Cardiac septum (tissue), 1 donor: ENCODE measurements at regions not wholly inside any gene's neighbourhood (a gene's known extent, or its start where the extent isn't known, plus 50 kb on each side); places are given as distances from the start of the nearest gene placed in this dataset.

Experiments
- DNase-seq: peaks from one replicate; pipeline ENCODE4 v3.0.0-alpha.2; 2020; ENCODE audit warnings: low spot score
- intact Hi-C: fragments of 100-400 bp; cut with DNase I; formaldehyde crosslinking; loops from one replicate; pipeline ENCODE4 v1.14.0; 2022
- donor health status: DM: no; HTN: no; CAD: no.

DNA sequence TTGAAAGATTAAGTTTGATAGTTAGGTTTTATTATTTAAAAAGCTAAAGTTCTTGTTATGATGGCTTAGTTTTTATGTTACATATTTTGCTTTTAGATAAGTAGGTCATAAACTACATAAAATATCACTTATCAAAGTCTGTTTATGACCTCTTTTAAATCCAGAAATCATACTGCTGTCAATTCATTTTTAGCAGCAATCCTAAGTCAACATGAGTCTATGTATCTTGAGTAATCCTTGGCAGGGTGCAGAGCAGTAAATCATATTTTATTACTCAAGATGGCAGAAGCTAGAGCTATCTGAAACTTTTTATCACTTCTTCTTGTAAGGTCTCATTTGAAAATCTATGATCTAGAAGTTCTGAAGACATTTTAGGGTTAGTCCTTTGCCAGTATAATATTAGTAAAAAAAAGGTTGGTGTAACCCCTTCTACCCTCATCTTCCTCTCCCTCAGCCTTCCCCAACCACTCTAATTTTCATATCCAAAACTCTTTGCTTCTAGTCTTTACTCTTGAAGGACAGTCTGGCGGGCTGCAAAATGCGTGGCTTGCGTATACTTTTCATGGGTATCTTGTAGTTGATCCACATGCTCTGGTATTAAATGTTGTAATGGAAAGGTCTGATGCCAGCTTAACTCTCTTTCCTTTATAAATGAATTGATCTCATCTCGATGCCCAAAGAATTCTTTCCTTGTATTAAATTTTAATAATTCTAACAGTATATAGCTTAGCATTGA lies 134.0 kb upstream of the THRB start:
- intact Hi-C loops, result no loop called here
- no peak for DNase-seq

GRCh38 chr3:24631481-24631880 lies 136.8 kb upstream of the THRB start:
- intact Hi-C loops, result no loop called here
- DNase-seq, result no peak

- intact Hi-C loops, result no loop called here
Measured at GRCh38 chr3:24639061-24639460, 144.4 kb upstream of the THRB start.

GRCh38 chr3:24639481-24640329 lies 145.1 kb upstream of the THRB start:
- no peak for DNase-seq
- intact Hi-C loops, result loop anchor here (10.0 kb wide), 1 partner anchor 375 kb away; no protein-coding TSS in a partner anchor

More at GRCh38 chr3:24639061-24639460, 144.4 kb upstream of the THRB start:
- no peak for DNase-seq

GRCh38 chr3:24640330-24640877 lies 145.8 kb upstream of the THRB start:
- intact Hi-C loops, result loop anchor here (10.0 kb wide), 1 partner anchor 376 kb away; no protein-coding TSS in a partner anchor
- DNase-seq, result no peak

- no peak for DNase-seq
- intact Hi-C loops, result loop anchor here (10.0 kb wide), 1 partner anchor 377 kb away; no protein-coding TSS in a partner anchor
Measured at GRCh38 chr3:24641628-24642027, 147.0 kb upstream of the THRB start.

GRCh38 chr3:24645047-24645446 lies 150.4 kb upstream of the THRB start:
- no peak for DNase-seq
- intact Hi-C loops, result loop anchor here (10.0 kb wide), 1 partner anchor 380 kb away; no protein-coding TSS in a partner anchor

GRCh38 chr3:24646790-24647189 lies 152.1 kb upstream of the THRB start:
- intact Hi-C loops, result loop anchor here (10.0 kb wide), 1 partner anchor 382 kb away; no protein-coding TSS in a partner anchor
- no peak for DNase-seq

GRCh38 chr3:24648063-24648462 lies 153.4 kb upstream of the THRB start:
- no peak for DNase-seq
- intact Hi-C loops, result loop anchor here (10.0 kb wide), 1 partner anchor 383 kb away; no protein-coding TSS in a partner anchor

DNA sequence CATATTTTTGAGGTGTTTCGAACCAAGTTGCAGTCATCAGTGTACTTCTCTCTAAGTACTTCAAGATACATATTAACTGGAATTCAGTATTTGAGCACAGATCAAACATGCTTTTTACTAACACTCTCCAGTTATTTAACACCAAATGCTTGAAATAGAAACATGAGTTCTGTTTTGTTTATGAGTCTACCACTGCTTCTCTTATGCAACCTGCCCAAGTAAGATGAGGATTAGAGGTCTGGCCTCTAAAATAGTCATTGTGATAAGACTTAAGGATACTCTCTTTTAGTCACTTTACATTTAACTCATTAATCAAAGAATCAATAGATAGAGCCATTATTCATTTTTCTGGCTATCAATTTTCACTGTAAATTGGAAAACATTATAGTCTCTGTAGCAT lies 156.2 kb upstream of the THRB start:
- DNase-seq, result no peak
- intact Hi-C loops, result no loop called here

GRCh38 chr3:24657870-24658510 lies 163.3 kb upstream of the THRB start:
- intact Hi-C loops, result no loop called here
- no peak for DNase-seq

DNA sequence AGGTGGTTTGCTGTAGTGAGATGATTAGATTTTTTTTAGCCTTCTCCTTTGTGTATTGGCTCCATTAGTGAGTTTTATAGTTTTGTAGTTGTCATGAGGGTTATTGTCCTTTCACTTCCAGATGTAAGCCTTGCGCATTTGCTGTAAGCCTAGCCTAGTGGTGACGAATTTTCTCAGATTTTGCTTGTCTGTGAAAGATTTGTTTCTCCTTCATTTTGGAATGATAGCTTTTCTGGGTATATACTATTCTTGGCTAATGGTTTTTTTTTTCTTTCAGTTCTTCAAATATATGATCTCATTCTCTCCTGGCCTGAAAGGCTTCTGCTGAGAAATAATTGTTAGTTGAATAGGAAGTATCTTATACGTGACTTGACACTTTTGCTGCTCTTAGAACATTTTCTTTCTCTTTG lies 166.5 kb upstream of the THRB start:
- DNase-seq, result no peak
- intact Hi-C loops, result no loop called here

DNA sequence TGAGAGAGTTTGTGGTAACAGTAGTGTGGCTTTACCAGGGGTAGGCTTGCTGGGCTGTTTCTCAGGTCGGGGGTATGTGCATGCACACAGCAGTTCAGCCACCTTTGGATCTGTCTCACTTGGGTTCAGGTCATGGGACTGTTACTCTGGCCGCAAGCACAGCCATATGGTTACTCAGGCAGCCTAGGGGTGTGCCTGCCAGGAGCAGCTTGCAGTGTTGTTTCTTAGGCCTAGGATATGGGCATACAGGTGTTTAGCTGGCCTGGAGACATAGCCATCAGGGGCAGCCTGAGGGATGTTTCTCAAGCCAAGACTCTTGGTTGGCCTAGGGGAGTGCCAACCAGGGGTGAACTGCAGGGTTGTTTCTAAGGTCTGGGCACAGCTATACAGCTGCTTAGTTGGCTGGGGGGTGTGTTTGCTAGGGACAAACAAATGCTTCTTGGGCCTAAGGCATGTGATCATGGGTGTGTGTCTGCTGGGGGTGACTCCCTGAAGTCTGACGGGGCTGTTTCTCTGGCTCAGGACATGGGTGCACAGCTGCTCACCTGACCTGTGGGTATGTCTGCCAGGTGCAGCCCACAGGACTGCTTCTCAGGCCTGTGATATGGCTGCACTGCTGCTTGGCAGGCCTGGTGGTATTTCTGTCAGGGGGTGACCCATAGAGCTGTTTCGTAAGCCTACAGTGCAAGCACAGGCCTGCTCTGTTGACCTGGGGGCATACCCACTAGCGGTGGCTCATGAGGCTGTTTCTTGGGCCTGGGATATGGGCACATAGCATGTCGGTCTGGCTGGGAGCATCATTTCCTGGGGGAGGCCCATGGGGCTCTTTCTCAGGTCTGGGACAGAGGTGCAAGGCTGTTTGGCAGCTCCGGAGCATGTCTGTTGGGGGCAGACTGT lies 168.0 kb upstream of the THRB start:
- intact Hi-C loops, result no loop called here
- DNase-seq, result no peak

- DNase-seq, result no peak
- intact Hi-C loops, result no loop called here
Measured at GRCh38 chr3:24663406-24663805, 168.8 kb upstream of the THRB start.

DNA sequence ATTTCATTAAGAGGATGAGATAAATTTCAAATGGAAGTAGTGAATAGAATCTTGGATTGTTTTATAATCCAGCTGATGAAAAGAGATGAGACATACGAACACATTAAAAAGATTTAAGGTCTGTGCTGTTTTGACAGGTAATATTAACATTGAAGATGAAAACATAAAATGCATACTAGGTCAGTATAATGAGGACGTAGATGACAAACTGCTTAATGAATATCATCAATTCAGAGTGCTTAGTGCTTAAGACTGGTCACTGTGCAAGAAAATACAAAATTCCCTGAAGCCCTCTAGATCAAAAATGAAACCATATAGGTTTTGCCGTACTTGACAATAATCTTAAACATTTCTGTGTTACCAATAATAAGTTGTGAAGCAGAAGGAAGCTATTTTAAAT lies 173.4 kb upstream of the THRB start:
- intact Hi-C loops, result no loop called here
- no peak for DNase-seq

DNA sequence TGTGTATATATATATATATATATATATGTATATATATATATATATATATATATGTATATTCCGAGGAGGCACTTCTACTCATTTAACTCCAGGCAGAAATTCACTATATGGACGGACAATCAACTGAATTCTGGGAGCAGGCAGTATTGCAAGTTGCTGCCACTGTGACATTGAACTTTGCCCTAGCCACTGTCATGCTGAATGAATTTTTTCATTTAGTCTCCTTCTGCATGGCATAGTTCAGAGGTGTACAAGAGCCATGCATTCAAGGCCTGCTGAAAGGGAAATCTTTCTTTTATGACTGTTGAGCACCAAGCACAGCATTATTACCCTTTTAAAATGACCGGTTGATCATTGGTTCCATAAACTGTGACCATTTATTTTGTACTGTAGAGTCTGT lies 176.2 kb upstream of the THRB start:
- DNase-seq, result no peak
- intact Hi-C loops, result no loop called here

GRCh38 chr3:24673596-24673995 lies 178.9 kb upstream of the THRB start:
- intact Hi-C loops, result no loop called here
- DNase-seq, result no peak

DNA sequence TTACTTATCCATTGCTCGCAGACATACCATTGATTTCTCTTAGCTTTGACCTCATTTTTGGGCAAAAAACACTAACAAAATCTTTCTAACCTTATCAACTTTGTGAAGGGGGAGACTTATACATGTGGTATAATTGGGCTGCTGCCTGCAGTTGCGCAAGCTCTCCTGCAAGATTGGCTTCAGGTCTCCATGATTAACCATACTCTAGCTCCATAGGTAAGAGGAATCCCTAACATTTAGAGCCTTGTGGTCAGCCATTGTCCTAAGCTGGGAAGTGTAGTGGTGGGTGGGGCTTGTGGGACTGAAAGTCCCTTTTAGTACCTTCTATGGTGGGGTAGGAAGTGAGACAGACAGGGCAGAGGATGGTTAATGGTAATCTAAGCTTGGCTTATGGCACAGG lies 179.6 kb upstream of the THRB start:
- intact Hi-C loops, result no loop called here
- no peak for DNase-seq

GRCh38 chr3:24678021-24678420 lies 183.4 kb upstream of the THRB start:
- DNase-seq, result no peak
- intact Hi-C loops, result no loop called here
